ENCODE measurements at regions not wholly inside any gene's neighbourhood (a gene's known extent, or its start where the extent isn't known, plus 50 kb on each side); places are given as distances from the start of the nearest gene placed in this dataset.

- Mint-ChIP-seq H3K4me1 (peaks cover 12% of the 10 kb centered on the region), H3K4me3 (no peak overlapping the region), H3K36me3 (ENCODE audit: low read depth) (no peaks in the 10 kb centered on the region), H3K27ac (no peak overlapping the region), H3K9me3 (no peaks in the 10 kb centered on the region), H3K27me3 (ENCODE audit: low read depth, poor library complexity) (peaks cover 4% of the 10 kb centered on the region)
- TF ChIP-seq CTCF (IDR thresholded peaks at IDR 0.05): no peak
- DNase-seq: no peak
Observed at GRCh38 chr19:31119951-31120690, 229.1 kb downstream of the TSHZ3 start.

DNA sequence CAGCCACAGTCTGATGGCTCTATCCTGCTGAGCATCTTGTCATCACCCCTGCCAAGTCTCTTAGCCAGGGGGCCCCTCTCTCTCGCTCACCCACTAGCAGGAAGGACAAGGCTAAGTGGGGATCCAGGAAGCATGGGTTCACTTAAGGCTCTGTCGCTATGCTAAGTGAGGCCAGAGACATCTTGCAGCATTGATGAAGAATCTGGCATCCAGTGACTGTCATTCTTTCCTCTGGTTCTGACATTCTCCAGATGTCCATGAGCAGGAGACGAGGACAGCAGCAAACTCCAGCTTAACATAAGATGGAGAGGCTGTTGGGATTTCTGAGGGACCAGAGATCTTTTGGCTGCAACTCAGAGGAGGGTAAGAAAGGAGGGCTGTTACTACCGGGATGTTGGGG is 230.2 kb downstream of the TSHZ3 start:
- H3K36me3 Mint-ChIP-seq (ENCODE audit: low read depth): no peaks in the 10 kb centered on the region
- H3K27me3 Mint-ChIP-seq (ENCODE audit: low read depth, poor library complexity): peaks cover 7% of the 10 kb centered on the region
- no peak overlapping the region for H3K4me3 Mint-ChIP-seq
- H3K9me3 Mint-ChIP-seq: no peaks in the 10 kb centered on the region
- no peak for TF ChIP-seq CTCF (IDR thresholded peaks at IDR 0.05)
- DNase-seq: no peak
- H3K4me1 Mint-ChIP-seq: peaks cover 12% of the 10 kb centered on the region
- H3K27ac Mint-ChIP-seq: no peak overlapping the region

- no peaks in the 10 kb centered on the region for H3K36me3 Mint-ChIP-seq (ENCODE audit: low read depth)
- H3K9me3 Mint-ChIP-seq: no peaks in the 10 kb centered on the region
- H3K4me1 Mint-ChIP-seq: peaks cover 13% of the 10 kb centered on the region
- DNase-seq: no peak
- peaks cover 7% of the 10 kb centered on the region for H3K27me3 Mint-ChIP-seq (ENCODE audit: low read depth, poor library complexity)
- H3K4me3 Mint-ChIP-seq: no peak overlapping the region
- H3K27ac Mint-ChIP-seq: no peak overlapping the region
- no peak for TF ChIP-seq CTCF (IDR thresholded peaks at IDR 0.05)
Observed at GRCh38 chr19:31118287-31118955, 230.8 kb downstream of the TSHZ3 start.

- no peak for TF ChIP-seq CTCF (IDR thresholded peaks at IDR 0.05)
- peaks cover 24% of the 10 kb centered on the region for H3K27me3 Mint-ChIP-seq (ENCODE audit: low read depth, poor library complexity)
- no peak overlapping the region for H3K27ac Mint-ChIP-seq
- DNase-seq: no peak
- H3K9me3 Mint-ChIP-seq: no peaks in the 10 kb centered on the region
- H3K4me1 Mint-ChIP-seq: peaks cover 50% of the 10 kb centered on the region
- no peak overlapping the region for H3K4me3 Mint-ChIP-seq
- H3K36me3 Mint-ChIP-seq (ENCODE audit: low read depth): no peaks in the 10 kb centered on the region
Observed at GRCh38 chr19:31114585-31114984, 234.7 kb downstream of the TSHZ3 start.

DNA sequence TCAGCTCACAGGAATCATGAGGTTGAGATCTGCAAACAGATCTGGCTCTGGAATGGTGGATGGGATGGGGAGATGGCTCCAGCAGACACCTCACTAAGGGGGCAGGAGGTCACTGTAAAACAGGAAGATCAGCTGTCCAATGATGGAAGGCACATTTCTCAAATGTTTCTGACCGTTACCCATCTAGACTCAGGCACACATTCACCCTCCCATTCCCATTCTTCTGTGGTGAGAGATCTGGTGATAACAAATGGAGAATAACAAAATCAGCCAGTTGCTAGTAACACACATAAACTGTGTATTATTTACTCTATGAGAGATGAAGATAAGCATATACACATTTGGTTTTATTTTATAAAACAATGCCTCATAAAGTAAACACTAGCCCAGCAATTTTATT is 235.9 kb downstream of the TSHZ3 start:
- no peaks in the 10 kb centered on the region for H3K36me3 Mint-ChIP-seq (ENCODE audit: low read depth)
- peaks cover 49% of the 10 kb centered on the region for H3K4me1 Mint-ChIP-seq
- H3K27ac Mint-ChIP-seq: no peak overlapping the region
- no peak for DNase-seq
- peaks cover 24% of the 10 kb centered on the region for H3K27me3 Mint-ChIP-seq (ENCODE audit: low read depth, poor library complexity)
- H3K9me3 Mint-ChIP-seq: no peaks in the 10 kb centered on the region
- no peak overlapping the region for H3K4me3 Mint-ChIP-seq
- no peak for TF ChIP-seq CTCF (IDR thresholded peaks at IDR 0.05)

GRCh38 chr19:31112158-31112557 is 237.1 kb downstream of the TSHZ3 start:
- Mint-ChIP-seq H3K27me3 (ENCODE audit: low read depth, poor library complexity) (peaks cover 24% of the 10 kb centered on the region), H3K36me3 (ENCODE audit: low read depth) (no peaks in the 10 kb centered on the region), H3K27ac (no peak overlapping the region), H3K9me3 (no peaks in the 10 kb centered on the region), H3K4me1 (peaks cover 44% of the 10 kb centered on the region), H3K4me3 (no peak overlapping the region)
- no peak for TF ChIP-seq CTCF (IDR thresholded peaks at IDR 0.05)
- DNase-seq: no peak

All from nephron progenitor cell (in vitro differentiated cells).